ENCODE measurements at regions not wholly inside any gene's neighbourhood (a gene's known extent, or its start where the extent isn't known, plus 50 kb on each side); places are given as distances from the start of the nearest gene placed in this dataset.

GRCh38 chr11:45446434-45446833, 160.3 kb upstream of the SYT13 start:
- H3K27ac ChIP-seq = no peak overlapping the region
- TF ChIP-seq ZFX (IDR thresholded peaks at IDR 0.05) = no peak
- no peak for TF ChIP-seq CTCF (conservative IDR thresholded peaks at IDR 0.05)

- TF ChIP-seq CTCF (conservative IDR thresholded peaks at IDR 0.05) (no peak), ZFX (IDR thresholded peaks at IDR 0.05) (no peak)
- no peak overlapping the region for H3K27ac ChIP-seq
Measured at GRCh38 chr11:45444796-45445195, 158.7 kb upstream of the SYT13 start.

- H3K27ac ChIP-seq = no peak overlapping the region
- TF ChIP-seq CTCF (conservative IDR thresholded peaks at IDR 0.05) (no peak), ZFX (IDR thresholded peaks at IDR 0.05) (no peak)
Measured at GRCh38 chr11:45440111-45440510, 154.0 kb upstream of the SYT13 start.

- TF ChIP-seq ZFX (IDR thresholded peaks at IDR 0.05) = no peak
- no peak for TF ChIP-seq CTCF (conservative IDR thresholded peaks at IDR 0.05)
Measured at GRCh38 chr11:45436966-45437365, 150.8 kb upstream of the SYT13 start.

GRCh38 chr11:45436118-45436517, 150.0 kb upstream of the SYT13 start:
- H3K27ac ChIP-seq = no peak overlapping the region
- no peak for TF ChIP-seq CTCF (conservative IDR thresholded peaks at IDR 0.05)
- no peak for TF ChIP-seq ZFX (IDR thresholded peaks at IDR 0.05)

More at GRCh38 chr11:45436966-45437365, 150.8 kb upstream of the SYT13 start:
- no peak overlapping the region for H3K27ac ChIP-seq

GRCh38 chr11:45435706-45436105, 149.6 kb upstream of the SYT13 start:
- H3K27ac ChIP-seq = no peak overlapping the region
- TF ChIP-seq CTCF (conservative IDR thresholded peaks at IDR 0.05) (no peak), ZFX (IDR thresholded peaks at IDR 0.05) (no peak)

- no peak overlapping the region for H3K27ac ChIP-seq
- TF ChIP-seq ZFX (IDR thresholded peaks at IDR 0.05) = no peak
- no peak for TF ChIP-seq CTCF (conservative IDR thresholded peaks at IDR 0.05)
Measured at GRCh38 chr11:45432910-45433309, 146.8 kb upstream of the SYT13 start.

All from C4-2B (cell line).